WTC11 (cell line): ENCODE measurements at regions not wholly inside any gene's neighbourhood (a gene's known extent, or its start where the extent isn't known, plus 50 kb on each side); places are given as distances from the start of the nearest gene placed in this dataset.

Source experiments
- ATAC-seq: fragments of 200-7000 bp; cut with Tn5 transposase; 2 replicates; pipeline ENCODE4 v1.10.0; 2021; ENCODE audit warnings: mild to moderate bottlenecking, moderate library complexity
- CTCF ChIA-PET: fragments of 300-600 bp; sonication (Branson Sonifier 250); formaldehyde crosslinking; loops from one replicate; lab custom pipeline; 2021; ENCODE audit warnings: antibody characterized with exemption; lab: Charles Lee
- POLR2A ChIA-PET: fragments of 350-600 bp; sonication (Branson Sonifier 250); formaldehyde crosslinking; loops from one replicate; lab custom pipeline; 2021; ENCODE audit warnings: antibody characterized with exemption; lab: Charles Lee
- DNase-seq: peaks from one replicate; pipeline ENCODE4 v3.0.0; 2021; ENCODE audit warnings: low spot score
- H3K27ac Mint-ChIP-seq: 2 replicates; pipeline ENCODE4 v1.8.0; 2021; ENCODE audit warnings: mixed read lengths
- H3K27me3 Mint-ChIP-seq: 2 replicates; pipeline ENCODE4 v1.8.0; 2021; ENCODE audit warnings: low read depth, mild to moderate bottlenecking, moderate library complexity, mixed read lengths
- H3K36me3 Mint-ChIP-seq: 2 replicates; pipeline ENCODE4 v1.8.0; 2021; ENCODE audit warnings: mixed read lengths
- H3K4me1 Mint-ChIP-seq: 2 replicates; pipeline ENCODE4 v1.8.0; 2022; ENCODE audit warnings: mixed read lengths
- H3K4me3 Mint-ChIP-seq: 2 replicates; pipeline ENCODE4 v1.8.0; 2021; ENCODE audit warnings: mild to moderate bottlenecking, moderate library complexity, mixed read lengths
- H3K9me3 Mint-ChIP-seq: 2 replicates; pipeline ENCODE4 v1.8.0; 2021; ENCODE audit warnings: mixed read lengths
- ATF1 ChIP-seq: sonication (generic); formaldehyde crosslinking; IDR thresholded peaks from 2 replicates; pipeline ENCODE4 v1.8.1; 2023; ENCODE audit warnings: mild to moderate bottlenecking, moderate library complexity, missing genetic modification reagents
- CBFB ChIP-seq: sonication (generic); formaldehyde crosslinking; IDR thresholded peaks from 2 replicates; pipeline ENCODE4 v1.8.1; 2022; ENCODE audit warnings: mild to moderate bottlenecking, low read depth, missing genetic modification reagents
- E2F1 ChIP-seq: sonication (generic); formaldehyde crosslinking; IDR thresholded peaks from 2 replicates; pipeline ENCODE4 v1.8.0; 2022; ENCODE audit warnings: mild to moderate bottlenecking, missing genetic modification reagents
- ELF4 ChIP-seq: sonication (generic); formaldehyde crosslinking; IDR thresholded peaks from 2 replicates; pipeline ENCODE4 v1.8.1; 2022; ENCODE audit warnings: low read depth, mild to moderate bottlenecking, moderate library complexity, missing genetic modification reagents
- ETV6 ChIP-seq: sonication (generic); formaldehyde crosslinking; IDR thresholded peaks from 2 replicates; pipeline ENCODE4 v1.8.1; 2022; ENCODE audit warnings: mild to moderate bottlenecking, missing genetic modification reagents
- FOXK1 ChIP-seq: sonication (generic); formaldehyde crosslinking; IDR thresholded peaks from 2 replicates; pipeline ENCODE4 v1.8.0; 2022; ENCODE audit warnings: mild to moderate bottlenecking, moderate library complexity, missing genetic modification reagents
- IRF1 ChIP-seq: sonication (generic); formaldehyde crosslinking; IDR thresholded peaks from 2 replicates; pipeline ENCODE4 v1.8.0; 2023; ENCODE audit warnings: missing genetic modification reagents
- JUN ChIP-seq: sonication (generic); formaldehyde crosslinking; IDR thresholded peaks from 2 replicates; pipeline ENCODE4 v1.8.0; 2023; ENCODE audit warnings: mild to moderate bottlenecking, missing genetic modification reagents
- NFATC4 ChIP-seq: fragments of 250-450 bp; sonication (Bioruptor Pico); IDR thresholded peaks from 2 replicates; pipeline ENCODE4 v1.9.0; 2021; ENCODE audit warnings: mild to moderate bottlenecking
- NFE2L1 ChIP-seq: sonication (generic); formaldehyde crosslinking; IDR thresholded peaks from 2 replicates; pipeline ENCODE4 v1.8.1; 2023; ENCODE audit warnings: missing genetic modification reagents
- NR1H2 ChIP-seq: sonication (generic); formaldehyde crosslinking; IDR thresholded peaks from 2 replicates; pipeline ENCODE4 v1.9.0; 2021; ENCODE audit warnings: mild to moderate bottlenecking, moderate library complexity, missing genetic modification reagents
- NR2C2 ChIP-seq: sonication (generic); formaldehyde crosslinking; IDR thresholded peaks from 2 replicates; pipeline ENCODE4 v1.8.0; 2022; ENCODE audit warnings: mild to moderate bottlenecking, missing genetic modification reagents
- OVOL2 ChIP-seq: fragments of 250-450 bp; sonication (Bioruptor Pico); IDR thresholded peaks from 2 replicates; pipeline ENCODE4 v1.9.0; 2021; ENCODE audit warnings: mild to moderate bottlenecking, borderline replicate concordance
- PRRX2 ChIP-seq: fragments of 250-450 bp; sonication (Bioruptor Pico); IDR thresholded peaks from 2 replicates; pipeline ENCODE4 v1.8.0; 2021; ENCODE audit warnings: mild to moderate bottlenecking
- RELA ChIP-seq: sonication (generic); formaldehyde crosslinking; IDR thresholded peaks from 2 replicates; pipeline ENCODE4 v1.8.1; 2022; ENCODE audit warnings: missing genetic modification reagents, mild to moderate bottlenecking, borderline replicate concordance
- SMAD3 ChIP-seq: sonication (generic); formaldehyde crosslinking; IDR thresholded peaks from 2 replicates; pipeline ENCODE4 v1.8.0; 2022; ENCODE audit warnings: missing genetic modification reagents, mild to moderate bottlenecking, borderline replicate concordance
- SOX15 ChIP-seq: fragments of 250-450 bp; sonication (Bioruptor Pico); IDR thresholded peaks from 2 replicates; pipeline ENCODE4 v1.9.0; 2021; ENCODE audit warnings: mild to moderate bottlenecking
- ZNF121 ChIP-seq: sonication (generic); formaldehyde crosslinking; IDR thresholded peaks from 2 replicates; pipeline ENCODE4 v1.8.0; 2023; ENCODE audit warnings: missing genetic modification reagents
- ZNF232 ChIP-seq: sonication (generic); formaldehyde crosslinking; IDR thresholded peaks from 2 replicates; pipeline ENCODE4 v1.8.0; 2022; ENCODE audit warnings: mild to moderate bottlenecking, missing genetic modification reagents
- ZNF281 ChIP-seq: sonication (generic); formaldehyde crosslinking; IDR thresholded peaks from 2 replicates; pipeline ENCODE4 v1.8.0; 2023; ENCODE audit warnings: mild to moderate bottlenecking, missing genetic modification reagents
- ZNF425 ChIP-seq: fragments of 250-450 bp; sonication (Bioruptor Pico); conservative IDR thresholded peaks from 2 replicates; pipeline ENCODE4 v1.9.0; 2021; ENCODE audit warnings: mild to moderate bottlenecking
- ZNF532 ChIP-seq: fragments of 250-450 bp; sonication (Bioruptor Pico); IDR thresholded peaks from 2 replicates; pipeline ENCODE4 v1.9.0; 2021; ENCODE audit warnings: mild to moderate bottlenecking, borderline replicate concordance

GRCh38 chr4:13765539-13765938 is 138.0 kb upstream of the BOD1L1 start (continued):
- TF ChIP-seq ETV6 (CRISPR knock-in tag) (no peak), RELA (CRISPR knock-in tag) (no peak), NFE2L1 (CRISPR knock-in tag) (no peak)
- TF ChIP-seq, all 79 proteins: peak for 0

GRCh38 chr4:13766761-13767540 is 139.4 kb upstream of the BOD1L1 start:
- peaks cover 8% of the 10 kb centered on the region for H3K27me3 Mint-ChIP-seq
- no peaks in the 10 kb centered on the region for H3K4me1 Mint-ChIP-seq
- H3K9me3 Mint-ChIP-seq = peaks cover 65% of the 10 kb centered on the region
- H3K27ac Mint-ChIP-seq = no peak overlapping the region
- ChIA-PET CTCF (no interaction called here), POLR2A (no interaction called here)
- H3K36me3 Mint-ChIP-seq = peaks cover 20% of the 10 kb centered on the region
- no peak overlapping the region for H3K4me3 Mint-ChIP-seq
- no peak for ATAC-seq
- no peak for DNase-seq
- no peak for TF ChIP-seq FOXK1 (CRISPR knock-in tag)
- TF ChIP-seq ZNF532 (CRISPR knock-in tag) = no peak
- no peak for TF ChIP-seq ATF1 (CRISPR knock-in tag)
- TF ChIP-seq NR1H2 = no peak
- TF ChIP-seq, all 79 proteins: peak for 0

GRCh38 chr4:13777341-13777740 is 149.8 kb upstream of the BOD1L1 start:
- Mint-ChIP-seq H3K4me3 (no peak overlapping the region), H3K9me3 (peaks cover 61% of the 10 kb centered on the region), H3K4me1 (no peaks in the 10 kb centered on the region), H3K27ac (no peak overlapping the region), H3K36me3 (peaks cover 22% of the 10 kb centered on the region), H3K27me3 (peaks cover 3% of the 10 kb centered on the region; the same call in 1 of the 2 replicates)
- TF ChIP-seq SMAD3 (CRISPR knock-in tag) = no peak
- TF ChIP-seq NR2C2 = no peak
- TF ChIP-seq IRF1 (CRISPR knock-in tag) = no peak
- TF ChIP-seq CBFB (CRISPR knock-in tag) = no peak
- no peak for TF ChIP-seq ZNF281 (CRISPR knock-in tag)
- TF ChIP-seq ELF4 (CRISPR knock-in tag) = no peak
- TF ChIP-seq PRRX2 (CRISPR knock-in tag) = no peak
- no peak for TF ChIP-seq ZNF425 (CRISPR knock-in tag)
- no peak for TF ChIP-seq E2F1 (CRISPR knock-in tag)
- TF ChIP-seq ZNF121 (CRISPR knock-in tag) = no peak
- no peak for TF ChIP-seq JUN (CRISPR knock-in tag)
- no peak for TF ChIP-seq NFATC4 (CRISPR knock-in tag)
- TF ChIP-seq OVOL2 (CRISPR knock-in tag) = no peak
- no peak for TF ChIP-seq SOX15 (CRISPR knock-in tag)
- TF ChIP-seq RELA (CRISPR knock-in tag) = no peak
- TF ChIP-seq ZNF232 (CRISPR knock-in tag) = no peak
- ATAC-seq (no peak), DNase-seq (no peak)
- CTCF ChIA-PET = no interaction called here
- POLR2A ChIA-PET = no interaction called here
